Suprapubic skin (tissue), 4 donors: ENCODE measurements at regions not wholly inside any gene's neighbourhood (a gene's known extent, or its start where the extent isn't known, plus 50 kb on each side); places are given as distances from the start of the nearest gene placed in this dataset.

Source experiments
- CTCF ChIP-seq, 2 donors: fragments of 200-600 bp in 1 of 2; fragments of 450-650 bp in 1 of 2; sonication (generic) in 1 of 2; IDR thresholded peaks; one replicate each; pipeline ENCODE4 v1.5.1; 2016 to 2019; ENCODE audit warnings: antibody characterized with exemption in 2 of 2, mild to moderate bottlenecking in 1 of 2, moderate library complexity in 1 of 2
- POLR2A ChIP-seq, 2 donors: fragments of 450-650 bp; IDR thresholded peaks; one replicate each; pipeline ENCODE4 v1.6.1; 2017; ENCODE audit warnings: antibody characterized with exemption in 2 of 2, mild to moderate bottlenecking in 2 of 2, moderate library complexity in 2 of 2
- POLR2AphosphoS5 ChIP-seq, 3 donors: sonication (generic); formaldehyde crosslinking; IDR thresholded peaks; one replicate each; pipeline ENCODE4 v1.6.1; 2017; ENCODE audit warnings: antibody characterized with exemption in 3 of 3

- TF ChIP-seq POLR2A (IDR thresholded peaks at IDR 0.05), result no peak
- no peak for TF ChIP-seq POLR2AphosphoS5 (IDR thresholded peaks at IDR 0.05)
- no peak for TF ChIP-seq CTCF (IDR thresholded peaks at IDR 0.05)
Observed at GRCh38 chr1:90862782-90863181, 145.7 kb upstream of the BARHL2 start.
